ENCODE measurements at regions not wholly inside any gene's neighbourhood (a gene's known extent, or its start where the extent isn't known, plus 50 kb on each side); places are given as distances from the start of the nearest gene placed in this dataset.

DNA sequence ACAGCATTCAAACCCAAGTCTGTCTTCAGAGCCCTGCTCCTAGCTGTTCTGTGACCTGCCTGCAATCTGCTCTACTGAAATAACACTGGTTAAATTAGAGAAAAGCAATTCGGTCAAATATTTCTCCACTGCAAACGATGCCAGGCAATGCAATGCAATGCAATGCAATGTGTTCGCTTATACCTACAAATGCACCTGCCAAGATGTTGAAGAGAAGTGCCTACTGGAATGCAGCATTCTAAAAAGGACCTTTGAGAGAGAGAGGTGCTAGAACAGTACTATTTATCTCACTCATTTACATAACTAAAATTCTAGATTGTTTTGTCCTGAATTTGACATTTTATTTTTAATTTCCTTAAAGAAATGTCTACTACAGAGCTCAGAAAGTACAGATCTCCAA is 157.3 kb upstream of the CDK1 start:
- TF ChIP-seq MYC (IDR thresholded peaks at IDR 0.05; ENCODE audit: low read depth, low read length) (no peak), POLR2A (IDR thresholded peaks at IDR 0.05; ENCODE audit: extremely low read depth, insufficient read length) (no peak), MAX (IDR thresholded peaks at IDR 0.05; ENCODE audit: low read depth, low read length) (no peak)
- TF ChIP-seq, protein P1, sequence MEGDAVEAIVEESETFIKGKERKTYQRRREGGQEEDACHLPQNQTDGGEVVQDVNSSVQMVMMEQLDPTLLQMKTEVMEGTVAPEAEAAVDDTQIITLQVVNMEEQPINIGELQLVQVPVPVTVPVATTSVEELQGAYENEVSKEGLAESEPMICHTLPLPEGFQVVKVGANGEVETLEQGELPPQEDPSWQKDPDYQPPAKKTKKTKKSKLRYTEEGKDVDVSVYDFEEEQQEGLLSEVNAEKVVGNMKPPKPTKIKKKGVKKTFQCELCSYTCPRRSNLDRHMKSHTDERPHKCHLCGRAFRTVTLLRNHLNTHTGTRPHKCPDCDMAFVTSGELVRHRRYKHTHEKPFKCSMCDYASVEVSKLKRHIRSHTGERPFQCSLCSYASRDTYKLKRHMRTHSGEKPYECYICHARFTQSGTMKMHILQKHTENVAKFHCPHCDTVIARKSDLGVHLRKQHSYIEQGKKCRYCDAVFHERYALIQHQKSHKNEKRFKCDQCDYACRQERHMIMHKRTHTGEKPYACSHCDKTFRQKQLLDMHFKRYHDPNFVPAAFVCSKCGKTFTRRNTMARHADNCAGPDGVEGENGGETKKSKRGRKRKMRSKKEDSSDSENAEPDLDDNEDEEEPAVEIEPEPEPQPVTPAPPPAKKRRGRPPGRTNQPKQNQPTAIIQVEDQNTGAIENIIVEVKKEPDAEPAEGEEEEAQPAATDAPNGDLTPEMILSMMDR (IDR thresholded peaks at IDR 0.05; ENCODE audit: low read depth, low read length) = no peak

Measured in NB4 (cell line).